NCI-H748 (cell line): ENCODE measurements at regions not wholly inside any gene's neighbourhood (a gene's known extent, or its start where the extent isn't known, plus 50 kb on each side); places are given as distances from the start of the nearest gene placed in this dataset.
"Not testable (repeated sequence)": the region's sequence is repeated elsewhere in the genome, so short reads cannot be mapped to it uniquely, and the experiment has no call there.

Experiments
- DNase-seq: peaks from one replicate; lab custom pipeline; 2025; ENCODE audit not compliant: unreplicated experiment; lab: John Stamatoyannopoulos, UW

DNA sequence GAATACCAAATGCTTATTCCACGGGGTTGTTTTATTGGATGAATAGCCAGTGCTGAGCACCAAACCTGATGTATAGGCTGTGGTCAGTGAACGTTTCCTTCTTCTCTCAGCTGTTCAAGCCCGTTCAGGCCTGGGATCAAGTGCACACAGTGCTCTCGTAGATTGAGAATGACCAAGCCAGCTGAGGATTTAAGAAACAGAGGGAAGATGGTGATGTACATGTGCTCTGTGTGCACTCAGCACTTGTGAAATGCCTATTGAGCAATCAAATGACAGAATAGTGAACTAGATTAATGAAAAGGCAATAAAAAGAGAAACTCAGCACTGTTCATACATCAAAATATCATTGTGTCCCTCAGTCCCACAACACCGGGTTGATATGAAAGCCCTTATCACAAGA lies 302.5 kb downstream of the BMPER start:
- no peak for DNase-seq

DNA sequence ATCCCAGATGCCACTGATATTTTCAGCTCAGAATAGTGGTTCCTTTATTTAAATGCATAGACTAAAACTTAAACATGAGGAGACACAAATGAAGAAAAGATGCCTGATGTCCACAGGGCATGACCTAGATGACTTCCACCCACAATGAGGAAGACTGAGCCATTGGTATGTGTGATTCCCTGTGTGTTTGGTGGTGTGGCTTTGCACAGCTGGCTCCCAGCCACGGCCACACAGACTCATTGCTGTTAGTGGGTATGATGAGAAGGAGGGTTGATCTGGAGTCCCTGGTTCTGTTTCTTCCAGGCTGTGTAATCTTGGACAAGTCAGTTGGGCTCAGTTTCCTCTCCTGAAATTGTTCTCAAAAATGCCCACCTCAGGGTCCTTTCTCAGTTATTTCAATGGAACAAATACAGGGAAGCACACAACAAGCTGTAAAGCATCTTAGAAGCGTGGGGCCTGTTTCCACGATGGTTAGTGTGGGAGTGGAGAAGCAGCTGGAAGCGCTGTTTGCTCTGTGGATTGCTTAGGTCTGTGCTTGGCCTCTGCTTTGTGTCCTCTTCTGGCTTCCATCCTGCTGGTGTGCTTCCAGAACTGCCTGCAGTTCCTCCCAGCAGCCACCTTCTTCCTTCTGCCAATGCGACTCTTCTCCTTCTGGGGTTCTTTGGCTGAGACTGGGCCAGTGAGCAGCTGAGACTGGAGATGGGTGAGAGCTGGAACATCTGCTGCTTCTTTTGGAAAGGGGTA lies 303.7 kb downstream of the BMPER start:
- DNase-seq = no peak

DNA sequence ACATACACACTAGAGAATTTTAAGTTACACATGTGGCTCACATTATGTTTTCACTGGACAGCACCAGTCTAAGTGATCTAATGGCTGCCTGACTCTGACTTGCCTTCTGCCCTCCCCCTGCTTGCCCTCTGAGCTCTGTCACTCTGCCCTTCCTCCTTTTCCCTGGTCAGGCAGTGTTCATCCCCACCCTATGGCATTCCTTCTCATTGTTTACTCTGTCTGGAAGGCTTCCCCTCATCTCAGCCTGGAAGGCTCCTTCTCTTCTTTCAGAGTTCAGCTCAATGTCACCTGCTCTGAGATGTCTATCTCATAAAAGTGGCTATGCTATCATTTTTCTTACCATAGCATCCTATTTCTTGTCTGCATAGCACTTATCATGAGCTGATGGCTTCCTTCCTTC lies 305.7 kb downstream of the BMPER start:
- no peak for DNase-seq

DNA sequence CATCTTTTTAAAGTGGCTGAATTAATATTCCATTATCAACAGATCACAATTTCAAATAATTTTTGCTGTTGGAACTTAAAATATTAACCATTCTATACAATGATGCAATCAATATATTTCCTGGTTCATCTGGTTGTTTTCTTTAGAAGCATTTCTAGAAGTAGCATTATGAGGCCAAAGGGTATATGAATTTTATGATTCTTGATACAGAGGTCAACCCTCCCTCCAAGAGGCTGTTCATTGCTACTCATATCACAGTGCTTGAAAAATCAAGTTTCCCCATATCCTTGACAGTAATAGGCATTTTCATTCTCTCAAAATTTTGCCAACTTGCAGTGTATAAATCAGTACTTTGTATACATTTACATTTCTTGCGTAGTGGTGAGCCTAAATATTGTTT lies 312.6 kb downstream of the BMPER start:
- no peak for DNase-seq

DNA sequence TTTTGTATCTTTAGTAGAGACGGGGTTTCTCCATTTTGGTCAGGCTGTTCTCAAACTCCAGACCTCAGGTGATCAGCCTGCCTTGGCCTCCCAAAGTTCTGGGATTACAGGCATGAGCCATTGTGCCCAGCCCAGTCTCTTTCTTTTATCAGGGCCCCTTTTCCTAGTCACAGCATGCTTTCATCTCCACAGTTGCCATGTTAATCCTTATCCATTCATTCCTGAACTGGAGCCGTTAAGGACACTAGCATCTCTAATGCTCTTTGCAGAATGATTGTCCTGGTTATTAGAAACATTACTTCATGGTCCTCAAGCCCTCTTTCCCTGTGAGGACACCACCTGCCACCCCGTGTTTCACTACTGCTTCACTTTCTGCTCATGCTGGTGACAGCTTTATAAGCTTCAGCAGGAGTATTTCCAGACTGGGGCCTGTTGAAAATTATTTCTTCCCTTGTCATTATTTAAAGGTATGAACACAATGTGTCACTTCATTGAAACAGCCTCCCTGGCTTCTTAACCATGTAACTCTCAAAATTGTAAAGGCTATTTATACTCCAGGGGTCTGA lies 313.9 kb downstream of the BMPER start:
- DNase-seq = no peak

DNA sequence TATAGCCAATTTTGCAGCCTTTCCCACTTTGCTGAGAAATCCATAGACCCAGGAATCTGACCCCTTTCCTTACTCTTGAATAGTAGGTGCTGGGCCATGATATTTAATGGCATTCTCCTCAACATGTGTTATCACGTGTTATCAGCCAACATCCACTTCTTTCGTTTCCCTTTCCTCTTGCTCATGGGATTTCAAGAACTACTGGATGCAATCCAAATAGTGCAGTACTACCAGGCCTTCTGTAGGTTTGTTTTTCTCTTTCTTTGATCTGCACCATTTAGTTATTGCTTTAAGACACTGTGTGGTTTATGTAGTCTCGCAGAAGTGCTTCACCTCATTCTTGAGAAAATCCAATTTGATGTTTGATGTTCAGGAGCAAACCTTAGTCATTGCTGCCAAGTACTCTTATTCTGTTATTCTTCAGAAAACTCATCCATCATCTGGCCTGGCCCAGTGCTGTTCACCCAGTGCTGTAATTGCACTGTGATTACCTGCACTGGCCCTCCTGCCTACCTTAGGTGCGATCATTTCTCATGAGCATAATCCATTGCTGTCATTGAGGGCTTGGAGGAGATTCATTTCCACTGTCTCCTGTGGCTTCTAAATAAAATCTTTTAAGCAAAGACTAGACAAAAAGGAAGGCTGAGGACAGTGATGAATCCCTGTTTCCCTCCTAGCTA lies 315.3 kb downstream of the BMPER start:
- no peak for DNase-seq

DNA sequence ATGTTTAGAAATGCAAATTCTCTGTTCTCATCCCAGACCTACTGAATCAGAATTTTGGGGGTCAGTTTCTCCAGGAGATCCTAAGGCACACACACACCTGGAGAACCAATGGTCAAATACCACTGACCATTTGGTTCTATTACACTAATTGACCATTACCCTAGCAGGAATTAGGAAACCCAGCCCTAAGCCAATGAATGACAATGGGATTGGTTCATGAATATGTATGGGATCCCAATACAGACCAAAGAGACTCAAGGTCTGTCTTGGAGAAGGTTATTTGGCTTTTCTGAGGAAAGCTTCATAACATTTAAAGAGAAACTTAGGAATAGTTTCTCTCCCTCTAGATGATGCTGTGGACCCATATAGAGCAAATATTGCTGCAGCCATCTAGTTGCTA lies 317.0 kb downstream of the BMPER start:
- no peak for DNase-seq

DNA sequence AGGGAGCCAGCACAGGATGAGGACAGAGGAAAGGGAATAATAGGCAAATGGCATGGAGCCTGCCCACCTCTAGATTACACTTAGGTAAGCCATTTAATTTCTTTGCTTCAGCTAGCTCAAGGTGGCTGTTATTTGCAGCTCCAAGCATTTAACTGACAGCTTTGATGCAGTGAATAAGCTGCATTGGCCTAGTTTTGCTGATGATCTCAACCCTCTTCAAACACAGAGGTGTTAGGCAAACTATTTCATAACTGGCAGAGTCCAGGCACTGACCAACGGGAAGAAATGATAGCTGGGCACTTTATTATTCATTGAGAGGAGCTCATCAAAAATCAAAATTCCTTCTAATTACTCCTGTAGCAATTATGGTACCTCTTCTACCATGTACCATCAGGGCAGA lies 317.4 kb downstream of the BMPER start:
- DNase-seq = no peak

DNA sequence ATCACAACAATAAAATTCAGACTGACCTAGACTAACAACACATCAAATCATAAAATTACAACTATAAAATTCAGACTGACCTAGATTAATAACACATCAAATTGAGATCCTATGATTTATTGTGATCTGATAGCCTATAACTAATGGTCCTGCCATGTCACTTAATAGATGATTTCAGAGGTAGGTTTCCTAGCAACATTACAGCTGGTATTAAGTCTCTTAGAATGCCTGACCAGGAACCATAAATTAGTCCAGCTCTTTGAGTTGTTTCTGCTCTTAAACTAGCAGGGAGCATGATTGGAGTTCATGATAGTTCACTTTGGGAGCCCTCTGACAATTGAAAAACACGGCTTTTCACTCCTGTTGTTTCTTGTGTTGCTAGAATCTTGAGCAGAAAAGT lies 318.9 kb downstream of the BMPER start:
- no peak for DNase-seq

DNA sequence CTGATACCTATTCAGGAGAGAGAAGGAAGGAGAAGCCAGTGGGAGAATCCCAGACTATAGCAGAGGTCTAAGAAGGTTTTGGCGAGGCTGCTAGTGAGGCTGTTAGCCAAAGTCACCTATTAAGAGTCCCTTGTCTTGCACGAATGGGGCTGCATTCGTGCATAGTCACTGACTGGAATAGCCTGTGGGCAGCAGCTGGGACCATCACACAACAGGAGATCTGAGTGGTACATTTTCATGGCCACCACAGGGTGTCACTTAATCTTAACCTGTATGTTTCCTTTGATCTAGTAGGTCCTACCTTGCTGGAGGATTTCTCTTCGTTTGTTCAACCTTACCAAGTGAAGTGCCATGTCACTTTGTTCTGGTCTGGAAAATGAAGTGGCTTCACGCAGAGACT lies 319.9 kb downstream of the BMPER start:
- DNase-seq = peak; percentile 41

DNA sequence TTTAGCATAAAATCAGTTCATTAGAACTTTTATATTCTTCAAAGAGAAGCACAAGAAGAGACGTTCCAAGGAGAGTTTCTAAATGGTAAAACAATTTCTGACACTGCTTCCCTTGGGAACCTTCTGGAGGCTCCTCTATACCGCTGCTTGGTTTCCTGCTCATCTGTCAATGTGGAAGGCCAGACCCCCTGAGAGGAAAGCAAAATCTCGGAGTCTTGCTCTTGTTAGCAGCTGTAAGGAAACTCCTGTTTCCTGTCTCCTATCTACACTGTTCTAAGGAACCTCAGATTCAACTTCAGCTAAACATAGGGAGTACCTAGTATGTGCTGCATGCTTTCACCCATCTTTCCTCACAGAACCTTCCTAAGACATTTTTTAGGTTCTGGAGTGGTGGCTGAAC lies 322.2 kb downstream of the BMPER start:
- DNase-seq = no peak

DNA sequence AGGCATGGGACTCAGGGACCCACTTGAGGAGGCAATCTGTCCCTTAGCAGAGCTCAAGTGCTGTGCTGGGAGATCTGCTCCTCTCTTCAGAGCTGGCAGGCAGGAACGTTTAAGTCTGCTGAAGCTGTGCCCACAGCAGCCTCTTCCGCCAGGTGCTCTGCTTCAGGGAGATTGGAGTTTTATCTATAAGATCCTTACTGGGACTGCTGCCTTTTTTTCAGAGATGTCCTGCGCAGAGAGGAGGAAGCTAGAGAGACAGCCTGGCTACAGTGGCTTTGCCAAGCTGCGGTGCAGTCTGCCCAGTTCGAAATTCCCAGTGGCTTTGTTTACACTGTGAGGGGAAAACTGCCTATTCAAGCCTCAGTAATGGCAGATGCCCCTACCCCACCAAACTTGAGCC lies 329.8 kb downstream of the BMPER start:
- DNase-seq = not testable (repeated sequence)

DNA sequence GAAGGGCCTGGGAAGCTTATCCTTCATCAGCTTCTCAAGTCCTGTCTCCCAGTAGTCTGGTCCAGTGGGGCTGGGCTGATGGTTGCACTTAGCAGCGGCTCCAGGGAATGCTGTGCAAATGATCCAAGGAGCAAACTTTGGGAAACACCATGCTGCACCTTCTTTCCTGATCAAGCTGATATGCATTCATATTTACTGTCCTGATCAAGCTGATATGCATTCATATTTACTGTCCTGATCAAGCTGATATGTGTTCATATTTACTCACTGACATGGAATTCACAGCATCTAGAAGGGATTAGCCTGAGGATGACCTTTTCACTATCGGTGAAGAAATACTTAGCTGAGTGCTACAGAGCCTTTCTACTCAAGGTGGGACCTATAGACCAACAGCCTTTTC lies 330.7 kb downstream of the BMPER start:
- no peak for DNase-seq

DNA sequence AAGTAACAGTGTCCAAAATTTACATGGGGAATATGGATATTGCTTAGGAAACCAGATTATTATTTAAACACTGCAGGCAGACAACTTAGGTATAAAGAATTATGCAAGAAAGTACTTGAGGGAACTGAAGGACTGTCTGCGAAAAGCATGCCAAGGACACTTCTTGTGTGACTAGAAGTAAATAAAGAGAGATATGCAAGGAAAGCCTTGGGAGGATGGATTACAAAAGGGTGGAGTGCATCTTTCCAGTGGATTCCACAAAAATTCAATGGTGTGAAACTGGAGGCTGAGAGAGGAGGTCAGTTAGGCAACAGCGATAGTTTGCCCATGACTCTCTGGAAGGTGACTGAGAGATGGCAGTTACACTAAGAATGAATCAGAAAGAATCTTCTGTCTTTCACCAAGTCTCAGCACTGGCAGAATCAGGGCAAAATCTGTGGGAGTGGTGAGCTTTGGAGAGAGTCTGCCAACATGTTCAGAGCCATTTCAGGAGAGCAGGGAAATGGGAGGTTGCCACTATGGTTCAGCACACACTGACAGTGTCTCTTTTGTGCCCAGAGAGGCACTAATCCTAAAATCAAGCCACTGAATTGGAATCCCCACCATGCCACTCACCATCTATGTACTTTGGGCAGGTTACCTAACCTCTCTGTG lies 331.6 kb downstream of the BMPER start:
- no peak for DNase-seq

DNA sequence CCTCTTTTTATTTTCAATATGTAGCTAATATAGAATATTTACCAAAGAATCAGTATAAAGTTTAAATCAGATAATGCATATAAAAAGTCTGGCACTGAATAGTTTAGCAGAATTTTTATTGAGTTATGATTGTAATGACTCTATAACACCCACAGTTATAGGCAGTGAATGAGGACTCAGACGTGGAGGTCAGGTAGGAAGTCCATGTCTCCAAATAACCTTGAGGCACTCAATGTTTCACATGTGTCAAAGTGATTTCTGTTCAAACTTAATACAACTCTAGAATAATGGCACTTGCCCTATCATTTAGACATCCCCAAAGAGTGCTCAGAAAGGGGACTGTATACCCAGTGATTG lies 332.1 kb downstream of the BMPER start:
- DNase-seq = no peak

DNA sequence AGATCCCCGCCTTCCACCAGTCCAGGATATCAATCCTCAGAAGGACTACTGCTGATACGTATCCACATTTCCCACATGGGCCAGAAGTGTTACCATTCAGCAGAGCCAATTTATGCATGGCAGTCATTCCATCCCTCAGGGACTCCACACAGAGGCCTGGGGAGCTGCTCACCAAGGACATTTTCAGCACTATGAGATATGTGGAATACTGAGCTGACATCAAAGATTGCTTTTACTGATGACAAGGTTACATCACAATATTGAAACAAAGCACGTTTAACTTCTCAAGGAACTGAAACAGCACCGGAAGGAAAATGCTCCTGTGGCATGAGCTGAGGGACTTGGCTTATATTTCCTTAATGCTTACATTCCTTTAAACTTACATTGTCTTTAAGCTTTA lies 335.1 kb downstream of the BMPER start:
- no peak for DNase-seq

DNA sequence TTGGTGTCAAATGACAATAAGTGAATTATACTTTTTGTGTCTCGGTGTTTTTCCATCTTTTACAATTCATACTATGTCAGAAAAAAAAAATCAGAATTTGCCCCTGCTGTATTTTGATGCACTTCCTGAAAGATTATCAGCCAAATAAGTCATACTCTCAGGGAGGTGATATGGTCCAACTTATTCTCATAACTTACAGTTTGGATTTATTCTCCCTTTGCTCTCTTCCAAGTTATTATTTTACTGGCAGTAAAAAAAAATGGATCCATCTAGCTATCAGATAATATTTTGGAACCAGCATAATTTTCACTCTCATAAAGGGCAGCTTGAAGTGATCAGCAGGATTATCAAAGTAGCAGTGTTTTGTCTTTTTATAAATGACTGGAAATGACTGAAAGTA lies 337.1 kb downstream of the BMPER start:
- DNase-seq = no peak

DNA sequence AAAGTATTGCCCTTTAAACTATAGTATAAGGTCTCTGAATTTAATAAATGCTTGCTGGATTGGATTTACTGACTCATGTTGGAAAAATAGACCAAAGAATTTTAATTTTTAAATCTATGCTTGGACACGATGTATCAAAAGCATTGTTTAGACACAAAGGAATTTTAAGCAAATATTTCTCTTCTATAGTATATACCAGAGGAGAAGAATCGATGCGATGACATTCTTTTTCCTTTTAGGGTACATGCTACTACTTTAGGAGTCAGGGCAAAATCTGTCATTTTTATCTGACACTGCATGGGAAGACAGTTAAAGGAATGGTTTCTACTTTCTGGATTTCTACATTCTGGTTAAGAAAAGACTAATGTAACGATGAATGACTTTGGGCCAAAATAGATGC lies 339.9 kb downstream of the BMPER start:
- DNase-seq = no peak

DNA sequence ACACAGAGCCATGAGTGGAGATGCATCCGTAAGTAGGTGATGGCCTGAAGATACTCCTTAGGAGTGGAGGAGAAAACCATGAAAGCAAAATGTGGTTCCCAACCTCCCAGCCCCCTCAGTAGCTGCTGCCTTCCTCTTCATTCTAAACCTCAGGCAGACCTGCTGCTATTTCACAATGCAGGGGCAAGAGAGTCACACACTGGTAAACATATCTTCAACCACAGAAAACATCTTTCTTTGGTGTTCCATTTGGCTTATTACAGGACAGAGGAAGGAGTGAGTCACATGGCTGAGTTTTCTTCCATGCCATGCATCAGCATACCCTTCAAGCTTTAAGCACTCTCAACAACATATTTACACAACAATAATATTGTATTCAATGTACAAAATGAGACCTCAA lies 342.1 kb downstream of the BMPER start:
- no peak for DNase-seq

DNA sequence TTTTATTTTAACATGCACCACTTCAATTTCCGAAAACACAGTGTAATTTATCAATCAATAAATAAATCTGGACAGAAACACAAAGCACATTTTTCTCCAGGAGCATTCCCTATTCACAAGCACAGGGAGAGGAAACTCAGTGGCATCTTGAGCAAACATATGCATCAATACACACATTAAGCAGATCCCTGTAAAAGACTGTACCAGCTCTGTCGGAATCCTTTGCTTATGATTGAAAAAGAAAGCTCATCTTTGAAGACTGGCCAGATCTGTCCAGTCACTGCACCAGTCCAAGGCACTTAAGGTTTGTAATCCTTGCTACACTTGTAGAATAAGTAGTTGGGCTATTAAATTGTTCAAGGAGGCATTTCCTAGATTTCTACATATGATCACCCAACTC lies 343.9 kb downstream of the BMPER start:
- no peak for DNase-seq

DNA sequence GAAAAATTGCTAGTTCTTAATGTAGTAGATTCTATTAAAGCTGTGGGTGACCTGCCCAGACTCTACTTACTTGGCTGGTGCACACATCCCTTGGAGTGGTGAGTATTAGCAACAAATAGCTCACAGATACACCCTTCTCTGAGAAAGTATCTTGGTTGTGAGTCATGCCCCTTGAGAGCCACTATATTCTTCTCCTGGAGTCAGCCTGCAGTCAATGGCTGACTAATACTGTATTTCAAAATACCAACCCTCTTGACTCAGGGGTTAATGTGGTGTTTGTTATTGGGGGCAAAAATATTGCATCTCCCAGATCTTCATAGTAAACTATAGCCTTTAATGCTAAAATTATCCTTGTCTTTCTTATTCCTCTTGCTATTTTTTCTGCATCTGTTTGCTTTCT lies 354.9 kb downstream of the BMPER start:
- no peak for DNase-seq

DNA sequence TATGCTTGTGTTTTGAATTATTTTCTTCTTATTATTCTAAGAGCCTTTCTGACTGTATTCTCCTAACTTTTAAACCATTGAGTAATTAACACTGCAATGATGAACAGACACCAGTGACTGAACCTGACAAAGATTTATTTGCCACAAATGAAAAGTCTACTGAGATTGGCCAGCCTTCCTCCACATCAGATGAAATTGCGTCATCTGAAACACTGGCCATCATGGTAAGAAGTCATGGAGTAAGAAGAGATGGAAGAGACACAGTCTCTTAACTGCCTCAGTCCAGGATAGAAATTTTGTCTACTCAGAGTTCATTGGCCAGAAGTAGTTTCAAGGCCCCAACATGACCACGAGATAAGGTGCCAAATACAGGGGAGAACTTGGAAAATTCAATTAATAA lies 357.8 kb downstream of the BMPER start:
- no peak for DNase-seq
